GM18519 (cell line): ENCODE measurements at regions not wholly inside any gene's neighbourhood (a gene's known extent, or its start where the extent isn't known, plus 50 kb on each side); places are given as distances from the start of the nearest gene placed in this dataset.
"Not testable (repeated sequence)": the region's sequence is repeated elsewhere in the genome, so short reads cannot be mapped to it uniquely, and the experiment has no call there.

Experiments
- ATAC-seq: cut with Tn5 transposase; IDR thresholded peaks from one replicate; pipeline ENCODE4 v1.9.1; 2021; ENCODE audit warnings: mild to moderate bottlenecking, moderate library complexity; ENCODE audit not compliant: unreplicated experiment, low FRiP score

DNA sequence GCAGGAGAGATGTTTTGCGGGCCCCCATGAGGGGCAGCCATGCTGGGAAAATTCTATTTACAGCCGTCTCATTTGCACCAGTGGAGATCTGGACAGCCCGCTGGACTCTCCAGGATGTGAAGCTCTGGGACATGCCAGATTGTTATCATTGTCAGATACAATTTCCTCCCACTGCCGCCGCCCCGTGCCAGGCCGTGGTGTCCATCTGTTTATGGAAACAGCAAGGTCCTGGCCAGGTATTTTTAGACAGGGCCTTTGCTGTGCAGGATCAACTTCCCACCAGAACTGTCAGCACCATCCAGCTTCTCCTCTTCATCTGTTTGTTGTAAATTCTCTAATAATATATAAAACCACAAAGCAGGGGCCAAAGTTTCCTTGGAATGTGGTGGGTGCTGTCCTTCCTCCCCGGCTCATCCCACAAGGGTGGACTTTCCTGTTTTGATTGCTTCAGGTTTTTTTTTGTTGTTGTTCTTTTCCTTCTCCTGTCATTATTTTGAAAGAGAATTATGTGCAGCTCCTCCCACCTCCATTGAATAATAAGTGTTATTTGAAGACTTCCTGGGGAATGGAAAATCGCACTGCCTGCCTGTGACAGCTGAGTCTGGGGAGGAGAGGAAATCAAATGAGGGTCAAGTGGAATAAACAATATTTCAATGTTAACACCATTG is 398.1 kb downstream of the TNS1 start:
- no peak for ATAC-seq

DNA sequence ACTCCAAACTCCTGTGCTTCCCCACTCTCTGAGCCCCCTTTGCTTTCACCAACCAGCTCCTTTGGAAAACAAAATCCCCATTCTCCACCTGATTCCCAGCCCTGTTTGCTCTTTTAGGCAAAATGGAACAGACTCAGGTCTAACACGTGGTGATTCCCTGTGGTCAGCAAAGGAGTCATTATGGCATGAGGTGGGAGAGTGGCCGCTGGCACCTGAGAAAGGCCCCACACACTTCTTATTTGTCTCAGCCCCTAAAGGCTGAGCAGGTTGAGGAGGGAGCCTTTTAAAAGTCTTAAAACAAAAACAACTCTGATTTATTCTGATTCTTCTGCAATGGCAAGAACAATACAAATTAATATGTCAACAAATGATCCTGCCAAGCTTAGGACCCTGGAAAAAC is 401.2 kb downstream of the TNS1 start:
- no peak for ATAC-seq

GRCh38 chr2:217599906-217600305 is 402.9 kb downstream of the TNS1 start:
- ATAC-seq = no peak

DNA sequence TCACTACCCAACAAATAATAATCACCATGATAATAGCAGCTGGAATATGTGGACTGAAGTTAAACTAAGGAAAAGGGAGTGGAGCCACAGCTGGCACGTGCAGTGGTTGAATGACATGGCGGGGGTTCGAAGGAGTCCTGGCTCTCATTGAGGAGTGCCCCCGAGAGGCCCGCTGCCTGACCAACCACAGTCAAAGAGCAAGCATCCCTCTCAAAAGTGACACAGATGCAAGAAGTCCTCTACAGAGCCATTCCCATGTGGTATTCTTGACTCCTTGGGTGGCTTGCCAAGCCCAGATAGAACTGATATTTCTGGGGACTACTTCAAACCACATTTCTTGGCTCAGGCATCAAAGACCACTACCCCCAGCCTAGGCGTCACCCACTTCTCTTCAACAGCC is 405.1 kb downstream of the TNS1 start:
- no peak for ATAC-seq

GRCh38 chr2:217597145-217597544 is 405.6 kb downstream of the TNS1 start:
- ATAC-seq = no peak

DNA sequence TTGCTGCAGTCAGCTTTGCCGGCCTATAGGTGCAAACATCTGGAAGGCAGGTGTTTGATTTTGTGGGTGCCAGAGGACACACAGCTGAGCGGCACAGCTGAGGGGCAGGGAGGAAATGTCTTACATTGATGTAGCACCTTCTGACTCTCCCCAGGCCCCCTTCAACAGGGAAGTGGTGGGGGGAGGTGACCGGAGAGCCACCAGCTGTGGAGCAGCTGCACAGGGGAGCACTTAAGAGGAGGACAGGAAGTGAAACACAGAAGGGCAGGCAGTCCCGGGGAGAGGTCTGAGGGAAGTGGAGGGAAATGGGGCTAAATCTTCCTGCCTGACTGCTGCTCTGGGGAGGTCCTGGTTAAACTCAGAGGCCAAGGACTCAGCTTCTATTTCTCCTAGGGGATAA is 409.1 kb downstream of the TNS1 start:
- ATAC-seq = no peak

- ATAC-seq = no peak
Measured at GRCh38 chr2:217588266-217588665, 414.5 kb downstream of the TNS1 start.

DNA sequence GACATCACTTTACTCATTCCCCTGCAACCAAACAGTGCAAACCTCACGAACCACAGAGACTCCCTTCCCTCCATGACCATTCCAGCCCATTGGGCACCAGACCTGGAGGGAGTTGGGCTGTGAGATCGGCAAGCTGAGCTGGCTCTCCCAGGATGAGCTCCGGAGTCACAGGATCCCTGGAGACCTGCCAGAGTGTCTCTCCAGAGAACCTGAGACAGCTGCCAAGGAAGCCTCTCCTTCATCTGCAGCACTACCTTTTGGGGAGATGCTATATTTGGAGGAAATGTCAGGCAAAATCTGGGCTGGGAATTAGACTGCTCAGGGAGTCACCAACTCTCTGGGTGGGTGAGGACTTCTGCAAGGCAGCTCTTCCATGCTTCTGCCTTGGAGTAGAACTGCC is 417.4 kb downstream of the TNS1 start:
- no peak for ATAC-seq

DNA sequence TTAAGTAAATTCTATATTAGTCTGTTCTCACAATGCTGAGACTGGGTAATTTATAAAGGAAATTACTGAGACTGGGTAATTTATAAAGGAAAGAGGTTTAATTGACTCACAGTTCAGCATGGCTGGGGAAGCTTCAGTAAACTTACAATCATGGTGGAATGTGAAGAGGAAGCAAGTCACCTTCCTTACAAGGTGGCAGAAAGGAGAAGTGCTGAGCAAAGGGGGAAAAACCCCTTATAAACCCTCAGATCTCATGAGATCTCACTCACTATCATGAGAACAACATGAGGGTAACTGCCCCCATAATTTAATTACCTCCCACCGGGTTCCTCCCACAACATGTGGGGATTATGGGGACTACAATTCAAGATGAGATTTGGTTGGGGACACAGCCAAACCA is 422.4 kb downstream of the TNS1 start:
- ATAC-seq = not testable (repeated sequence)

DNA sequence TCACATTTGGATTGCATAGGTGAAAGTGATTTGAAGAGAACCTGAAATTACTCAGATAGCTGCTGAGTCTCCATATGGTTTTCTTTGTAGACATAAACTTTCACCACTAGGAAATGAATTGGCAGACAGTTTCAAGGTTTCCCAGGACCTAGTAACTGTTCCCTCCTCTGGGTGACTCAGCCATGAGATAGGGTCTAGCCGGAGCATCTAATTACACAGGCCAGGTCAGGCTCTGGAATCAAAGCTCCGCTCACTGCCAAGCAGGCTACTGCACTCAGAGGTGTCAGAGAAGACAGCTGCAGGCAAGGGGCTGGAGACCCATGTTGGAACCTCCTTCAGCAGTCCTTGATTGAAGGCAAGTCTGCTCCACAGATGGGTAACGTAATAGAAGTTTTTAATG is 429.2 kb downstream of the TNS1 start:
- no peak for ATAC-seq

DNA sequence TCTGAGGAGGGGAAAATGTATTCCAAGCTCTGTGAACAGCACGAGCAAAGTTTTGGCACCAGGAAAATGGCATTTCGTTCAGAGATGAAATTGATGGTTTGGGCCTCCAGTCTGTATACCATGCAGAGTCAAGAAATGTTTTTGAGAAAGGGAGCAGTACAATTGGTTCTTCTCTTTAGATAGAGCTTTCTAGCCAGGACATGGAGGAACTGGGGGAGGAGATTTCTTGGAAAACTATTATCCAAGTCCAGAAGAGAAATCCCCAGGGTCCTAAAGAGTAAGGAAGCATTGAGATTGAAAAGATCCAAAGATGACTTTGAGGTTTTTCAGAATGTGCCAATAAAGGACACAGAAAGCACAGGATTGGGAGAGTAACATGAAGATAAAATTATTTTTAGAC is 432.4 kb downstream of the TNS1 start:
- ATAC-seq = no peak

- ATAC-seq = no peak
Measured at GRCh38 chr2:217568289-217568971, 434.4 kb downstream of the TNS1 start.

DNA sequence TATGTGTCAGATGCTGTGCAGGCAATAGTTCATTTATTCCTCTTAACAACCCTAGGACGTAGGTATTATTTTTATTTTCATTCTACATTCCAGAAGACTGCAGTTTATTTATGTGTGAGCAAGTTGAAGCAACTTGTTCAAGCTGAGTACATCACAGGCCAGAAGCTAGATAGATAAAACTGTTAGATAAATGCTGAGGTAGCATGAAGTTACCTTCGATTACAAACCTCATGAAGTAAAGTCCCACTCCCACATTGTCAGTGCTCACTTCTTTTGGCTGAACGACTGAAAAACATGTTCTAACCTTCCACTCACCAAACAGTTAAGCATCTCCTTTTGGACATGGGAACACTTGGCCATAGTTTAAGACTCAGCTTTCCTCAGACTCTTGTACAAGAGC is 439.2 kb downstream of the TNS1 start:
- ATAC-seq = no peak

GRCh38 chr2:217562871-217563480 is 439.8 kb downstream of the TNS1 start:
- no peak for ATAC-seq

GRCh38 chr2:217559084-217559483 is 443.7 kb downstream of the TNS1 start:
- no peak for ATAC-seq

DNA sequence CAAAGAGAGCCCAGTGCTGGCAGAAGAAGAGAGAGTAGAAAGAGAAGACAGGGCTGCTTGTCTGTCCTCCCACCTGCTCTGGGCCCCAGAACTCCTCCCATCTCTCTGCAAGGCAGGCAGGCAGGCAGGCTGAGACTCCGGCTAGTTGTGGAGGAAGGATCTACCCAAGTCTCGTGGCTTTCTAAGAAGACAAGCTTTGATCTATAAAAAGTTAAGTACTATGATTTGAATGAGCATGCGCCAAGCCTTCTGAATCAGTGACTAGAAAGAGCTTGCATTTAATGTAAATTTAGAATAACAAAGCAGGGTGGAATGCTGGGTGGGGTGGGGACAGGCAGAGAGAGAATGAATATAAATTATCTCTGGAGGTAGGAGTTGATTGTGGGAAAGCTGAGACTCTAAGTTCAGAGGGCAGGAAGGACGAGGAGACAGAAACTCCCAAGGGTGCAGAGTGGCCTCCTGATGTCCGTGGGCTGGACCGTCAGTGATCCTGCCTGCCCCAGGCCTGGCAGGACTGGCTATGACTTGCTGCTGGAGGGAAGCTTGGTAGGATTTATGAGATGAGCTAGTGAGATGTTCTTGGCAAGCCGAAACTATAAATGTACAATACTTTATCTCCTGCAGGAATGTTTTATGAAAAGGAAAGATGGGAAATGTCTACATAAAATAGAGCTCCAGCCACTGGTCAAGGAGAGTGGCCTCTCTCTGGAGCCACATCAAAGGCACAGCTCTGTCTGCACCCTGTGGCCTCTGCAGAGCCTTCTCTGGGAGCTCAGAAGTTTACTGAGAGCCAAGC is 447.5 kb downstream of the TNS1 start:
- ATAC-seq = no peak

GRCh38 chr2:217553679-217554078 is 449.1 kb downstream of the TNS1 start:
- ATAC-seq = no peak

DNA sequence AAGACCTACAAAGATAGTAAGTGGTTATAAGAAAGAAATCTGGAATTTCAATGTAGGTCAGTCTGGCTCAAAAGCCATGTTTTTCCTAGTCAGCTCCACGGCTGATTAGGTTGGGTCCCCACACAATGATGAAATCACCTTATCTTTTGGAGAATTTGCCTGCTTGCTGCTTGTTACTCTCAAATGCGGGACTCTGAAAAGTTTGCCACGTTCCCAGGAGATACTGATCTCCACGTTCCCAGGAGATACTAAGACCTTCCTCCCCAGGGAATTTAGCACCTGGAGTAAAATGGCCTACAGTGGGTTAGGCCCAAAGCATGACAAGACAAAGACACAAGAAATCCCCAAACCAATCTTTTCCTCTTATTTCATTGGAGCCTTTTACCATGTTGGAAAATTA is 449.6 kb downstream of the TNS1 start:
- ATAC-seq = no peak

DNA sequence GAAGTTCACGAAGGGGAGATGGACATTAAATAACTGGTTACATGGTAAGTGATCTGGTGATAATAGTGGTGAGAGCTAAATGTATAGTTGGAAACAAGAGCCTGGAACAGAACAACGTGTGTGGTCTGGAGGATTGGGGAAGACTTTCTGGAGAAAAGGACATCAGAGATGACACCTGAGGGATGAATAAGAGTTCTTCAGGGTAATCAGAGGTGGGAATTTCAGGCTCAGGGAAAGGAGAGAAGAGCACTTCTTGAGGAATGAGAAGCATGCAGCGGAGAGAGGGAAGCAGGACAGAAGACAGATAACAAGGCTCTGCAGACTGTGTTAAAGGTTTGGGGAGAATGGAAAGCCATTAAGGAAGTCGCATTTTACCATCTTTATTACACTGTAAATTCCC is 450.7 kb downstream of the TNS1 start:
- ATAC-seq = no peak

GRCh38 chr2:217551252-217551899 is 451.4 kb downstream of the TNS1 start:
- ATAC-seq = no peak

DNA sequence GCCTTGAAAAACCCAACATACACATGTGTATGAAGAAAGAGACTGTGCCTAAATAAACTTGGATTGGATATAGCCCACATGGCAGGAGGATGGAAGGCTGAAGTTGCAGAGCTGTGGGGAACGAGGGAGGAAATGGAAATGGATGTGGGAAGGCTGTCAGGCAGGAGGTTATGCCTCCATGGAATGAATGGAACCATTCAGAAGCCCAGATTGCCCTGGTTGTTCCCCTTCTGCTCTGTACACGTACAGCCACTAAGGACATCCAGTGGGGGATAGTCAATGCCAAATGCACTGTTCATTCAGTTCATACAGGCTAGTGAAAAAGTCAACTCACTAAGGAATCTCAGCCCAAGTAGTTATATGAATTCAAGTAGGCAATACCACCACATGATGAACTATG is 463.7 kb downstream of the TNS1 start:
- no peak for ATAC-seq
